ENCODE measurements at regions not wholly inside any gene's neighbourhood (a gene's known extent, or its start where the extent isn't known, plus 50 kb on each side); places are given as distances from the start of the nearest gene placed in this dataset.
"Not testable (repeated sequence)": the region's sequence is repeated elsewhere in the genome, so short reads cannot be mapped to it uniquely, and the experiment has no call there.

DNA sequence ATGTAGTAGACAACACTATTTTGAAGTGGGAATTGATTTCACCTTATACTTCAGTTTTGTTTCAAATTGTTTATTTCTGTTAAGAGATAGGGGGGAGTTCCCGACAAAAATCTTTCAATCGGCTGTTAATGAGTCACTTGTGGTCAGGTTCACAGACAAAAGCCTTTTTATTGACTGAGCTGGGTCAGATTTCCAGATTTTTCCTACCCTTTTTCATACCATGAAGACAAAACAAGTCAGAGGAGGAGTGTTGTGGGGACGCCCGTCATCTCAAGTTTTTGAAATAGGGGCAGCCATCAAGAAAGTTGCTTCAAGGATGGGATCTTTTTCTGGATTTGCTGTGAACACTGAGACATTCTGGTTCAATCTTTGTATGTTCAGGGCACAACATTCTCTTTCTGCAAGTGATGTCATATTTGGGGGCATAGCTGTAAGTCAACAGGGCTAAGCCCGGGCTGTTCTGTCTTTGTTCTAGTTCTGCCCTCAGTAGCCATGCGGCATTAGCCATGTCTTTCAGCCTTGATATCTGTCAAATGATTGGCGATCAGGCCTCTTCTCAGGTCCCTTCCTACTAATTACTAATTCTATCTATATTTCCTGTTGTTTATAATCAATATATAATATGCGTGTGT is 496.0 kb upstream of the MARCKS start:
- no peak for DNase-seq

DNA sequence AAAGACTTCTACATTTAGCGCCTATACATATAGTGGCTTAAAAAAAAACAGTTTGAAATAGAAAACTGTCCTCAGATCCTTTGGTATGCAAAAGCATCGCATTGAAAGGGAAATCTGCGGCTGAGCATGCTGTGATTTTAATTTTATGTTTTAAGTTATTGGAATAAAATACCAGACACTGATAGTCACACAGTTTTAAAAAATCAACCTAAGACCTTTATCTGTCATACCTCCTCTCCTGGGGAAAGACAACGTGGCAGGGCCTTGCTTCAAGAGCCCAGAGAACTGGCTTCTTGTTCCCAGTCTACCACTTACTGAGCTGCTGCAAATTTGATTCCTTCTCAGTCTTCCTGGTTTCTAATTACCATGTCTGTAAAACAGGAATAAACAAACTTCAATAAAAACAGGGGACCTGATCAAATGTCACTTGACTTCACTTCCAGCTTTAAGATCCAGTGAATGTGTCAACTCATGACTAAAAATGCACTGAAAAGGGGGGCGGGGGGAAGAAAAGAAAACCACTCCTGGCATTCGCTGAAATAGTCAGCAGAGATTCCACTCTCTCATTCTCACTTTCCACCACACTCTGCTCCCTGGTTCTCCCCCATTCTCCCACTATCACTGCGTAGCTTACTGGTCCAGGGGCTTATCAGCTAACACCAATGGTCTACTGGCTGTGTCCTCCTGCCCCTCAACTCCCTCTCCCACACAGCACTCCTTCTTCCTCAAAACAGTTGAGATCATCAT is 494.7 kb upstream of the MARCKS start:
- DNase-seq: no peak

DNA sequence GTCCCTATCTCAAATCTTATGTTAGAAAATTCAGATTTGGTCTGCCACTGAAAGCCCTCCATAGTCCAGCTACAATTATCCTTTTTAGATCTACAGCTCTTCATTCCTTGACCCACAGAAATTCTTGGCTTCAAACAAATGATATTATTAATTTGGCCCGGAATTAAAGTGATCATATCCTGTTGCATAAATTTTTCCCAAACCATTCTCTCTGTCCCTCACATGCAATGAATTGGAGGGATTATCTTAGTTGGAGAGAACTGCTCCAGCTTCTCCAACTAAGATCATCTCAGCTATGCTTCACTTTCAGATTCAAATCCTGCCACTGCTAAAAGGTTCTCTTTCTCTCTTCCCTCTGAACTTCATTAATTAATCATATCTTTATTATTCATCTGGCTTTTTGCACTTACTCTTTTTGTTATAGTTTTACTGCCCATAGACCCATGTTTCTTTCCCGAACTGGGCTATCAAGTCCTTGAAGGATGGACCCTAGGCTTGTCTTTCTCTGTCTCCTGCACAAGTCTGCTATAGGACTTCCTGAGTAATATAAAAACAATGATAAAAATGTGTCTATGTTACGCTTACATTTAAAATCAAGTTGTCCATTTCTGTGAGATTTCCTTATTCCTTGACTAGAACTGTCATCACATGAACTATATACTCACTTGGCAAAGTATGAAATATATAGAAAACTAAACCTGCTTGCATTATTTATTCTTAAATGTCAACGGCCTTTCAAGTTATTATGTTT is 493.9 kb upstream of the MARCKS start:
- no peak for DNase-seq

DNA sequence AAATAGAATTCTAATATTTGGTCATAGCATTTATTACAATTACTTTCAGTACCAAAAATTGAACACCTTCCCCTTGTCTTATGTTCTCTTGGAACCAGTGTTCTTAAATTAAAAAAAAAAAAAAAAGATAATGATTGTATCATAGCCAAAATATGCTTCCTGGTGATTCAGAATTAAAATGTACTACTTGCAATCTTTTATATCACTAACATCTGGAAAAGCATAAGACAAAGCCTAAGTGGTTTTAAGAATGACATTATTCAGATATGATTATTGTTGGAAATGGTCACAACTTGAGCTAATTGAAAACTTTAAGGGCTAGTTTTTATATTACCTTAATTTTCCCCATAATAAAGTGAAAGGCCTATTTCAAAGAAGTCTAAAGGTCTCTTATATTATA is 493.3 kb upstream of the MARCKS start:
- no peak for DNase-seq

DNA sequence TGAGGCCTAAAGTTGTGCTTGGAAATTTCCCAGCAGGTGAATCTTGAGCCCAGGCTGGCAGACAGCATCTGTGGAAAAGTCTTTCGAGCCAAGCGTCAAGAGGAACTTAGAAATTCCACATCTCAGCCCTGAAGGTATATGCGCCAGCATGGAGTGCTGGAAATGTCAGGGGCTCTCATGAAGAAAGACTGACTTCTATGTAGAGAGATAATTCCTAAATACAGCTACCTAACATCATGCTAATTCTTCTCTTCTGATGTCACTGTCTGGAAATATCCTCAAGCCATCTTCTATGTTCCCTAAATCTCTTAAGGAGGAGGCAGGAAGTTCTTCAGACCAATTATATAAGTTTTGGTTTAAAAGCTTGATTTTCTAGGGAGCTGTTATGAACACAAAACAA is 492.4 kb upstream of the MARCKS start:
- no peak for DNase-seq

DNA sequence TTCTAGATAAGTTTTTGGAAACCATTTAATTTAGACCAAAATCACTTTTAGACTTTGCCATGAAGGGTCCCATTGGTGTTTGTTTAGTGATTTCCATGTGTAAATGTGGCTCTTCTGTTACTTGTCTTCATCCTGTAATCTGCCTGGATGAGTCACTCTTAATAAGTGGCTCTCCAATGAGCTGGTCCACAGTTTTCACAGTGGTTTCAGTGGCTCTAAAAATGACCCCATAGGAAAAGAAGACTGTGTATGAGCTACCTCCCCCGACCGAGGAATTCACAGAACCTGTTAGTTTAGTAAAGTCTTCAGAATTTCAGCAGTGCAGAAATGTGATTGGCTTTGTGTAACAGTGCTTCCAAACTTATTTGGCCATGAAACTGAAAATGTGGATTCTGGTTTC is 492.0 kb upstream of the MARCKS start:
- DNase-seq: no peak

DNA sequence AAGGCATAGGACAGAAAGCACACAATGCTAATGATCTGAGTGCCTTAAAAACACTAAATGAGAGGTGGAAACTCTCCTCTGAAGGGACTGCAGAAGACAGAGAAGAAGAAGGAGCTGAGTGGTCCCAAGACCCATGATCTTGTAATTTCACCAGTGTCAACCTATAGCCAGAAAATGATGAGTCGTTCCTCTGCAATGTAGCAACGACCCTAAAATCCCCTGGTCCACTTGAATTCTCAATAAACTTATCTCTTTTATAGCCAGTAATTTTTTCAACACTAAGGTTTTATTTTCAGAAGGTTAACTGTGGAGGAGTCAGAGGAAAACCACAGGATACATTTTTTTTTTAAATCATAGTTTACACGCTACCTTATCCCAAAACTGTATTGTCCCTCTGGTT is 490.6 kb upstream of the MARCKS start:
- DNase-seq: no peak

DNA sequence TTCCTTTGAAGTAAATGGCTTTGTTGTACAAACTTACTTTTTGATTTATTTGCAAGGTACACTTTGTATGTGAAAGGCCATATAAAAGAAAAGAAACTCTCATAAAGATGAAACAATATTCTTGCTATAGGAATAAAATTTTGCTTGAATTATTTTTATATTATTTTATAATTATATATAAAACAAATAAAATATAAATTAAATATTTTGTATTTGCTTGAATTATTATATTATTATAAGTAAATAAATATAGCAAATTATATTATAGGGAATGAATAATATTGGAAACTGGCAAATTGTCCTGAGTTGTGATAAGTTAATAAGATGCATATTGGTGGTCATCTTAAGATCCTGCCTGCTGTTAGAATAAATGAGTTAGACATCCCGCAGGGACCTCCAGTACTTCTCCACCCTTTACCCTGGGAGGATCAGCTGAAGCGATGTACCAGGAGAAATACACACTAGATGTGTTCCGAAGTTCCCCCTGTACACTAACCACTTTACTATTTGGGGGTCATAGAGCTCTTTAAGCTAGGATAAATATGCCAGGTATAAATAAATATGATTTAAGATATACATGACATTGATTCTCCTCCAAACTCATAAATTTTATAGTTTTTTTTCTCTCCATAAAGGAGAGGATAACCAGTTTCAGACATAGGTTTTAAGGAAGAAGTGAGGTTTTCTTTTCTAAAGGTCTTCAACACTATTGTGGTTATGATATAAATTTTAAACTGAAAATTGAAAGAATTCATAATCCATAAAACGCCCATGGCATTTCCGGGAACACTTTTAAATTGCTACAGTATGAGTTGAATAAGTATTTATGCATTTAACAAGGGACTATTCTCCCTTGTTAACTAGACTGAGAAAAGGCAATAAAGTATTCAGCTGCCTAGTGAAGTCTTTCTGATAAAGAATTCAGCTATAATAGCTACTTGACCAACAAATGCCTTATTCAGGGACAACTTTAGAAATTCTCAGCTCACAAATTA is 486.3 kb upstream of the MARCKS start:
- DNase-seq: no peak

DNA sequence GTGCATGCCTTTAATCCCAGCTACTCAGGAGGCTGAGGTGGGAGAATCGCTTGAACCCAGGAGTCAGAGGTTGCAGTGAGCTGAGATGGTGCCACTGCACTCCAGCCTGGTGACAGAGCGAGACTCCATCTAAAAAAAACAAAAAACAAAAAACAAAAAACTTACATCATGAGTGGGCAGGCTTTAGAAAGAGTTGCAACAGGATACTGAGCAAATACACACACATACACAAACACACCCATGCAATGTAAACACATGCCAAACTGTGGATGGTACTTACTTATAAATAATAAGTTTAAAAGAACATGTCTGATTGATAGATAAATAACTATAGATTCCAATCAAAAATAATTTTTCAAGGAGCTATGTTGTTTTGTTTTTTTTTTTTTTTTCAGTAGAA is 481.7 kb upstream of the MARCKS start:
- DNase-seq: not testable (repeated sequence)

DNA sequence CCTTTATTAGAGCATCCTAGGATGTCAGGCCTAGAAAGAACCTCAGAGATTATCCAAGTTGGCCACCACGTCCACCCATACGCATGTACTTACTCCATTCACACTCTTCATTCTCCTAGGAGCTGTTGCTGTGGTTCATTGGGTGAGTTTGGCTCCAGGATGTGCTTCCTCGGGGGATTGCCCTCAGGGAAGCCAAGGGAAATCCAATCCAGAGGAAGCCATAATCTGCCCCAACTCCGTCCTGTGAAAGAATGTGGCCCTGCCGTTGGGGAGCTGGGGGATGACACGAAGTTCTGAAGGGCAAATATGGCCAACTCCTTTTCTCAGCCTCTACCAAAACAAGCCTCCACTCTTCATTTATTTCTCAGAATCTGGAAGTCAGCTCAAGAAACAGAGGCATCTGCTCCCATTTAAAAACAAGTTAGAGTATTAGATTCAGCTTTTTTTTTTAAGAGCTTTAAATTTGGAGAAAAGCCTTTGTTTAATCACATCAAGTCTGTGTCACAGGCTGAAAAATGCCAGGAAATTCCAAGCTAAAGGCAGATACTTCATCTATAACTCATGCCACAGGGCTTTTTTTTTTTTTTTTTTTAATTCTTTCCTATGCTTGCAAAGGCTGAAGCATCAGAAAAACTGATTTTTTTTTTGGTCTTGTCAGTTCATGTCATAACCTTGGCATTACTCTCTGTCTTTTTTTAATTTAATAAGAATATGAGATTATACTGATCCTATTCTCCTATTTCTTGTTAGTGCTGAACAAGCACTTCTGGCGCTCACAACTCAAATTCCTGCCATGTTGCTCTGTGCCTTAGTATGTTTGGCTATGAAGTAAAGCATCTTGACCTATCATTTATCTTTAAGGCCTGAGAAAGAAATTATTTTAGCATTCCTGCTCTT is 480.9 kb upstream of the MARCKS start:
- DNase-seq: no peak

DNA sequence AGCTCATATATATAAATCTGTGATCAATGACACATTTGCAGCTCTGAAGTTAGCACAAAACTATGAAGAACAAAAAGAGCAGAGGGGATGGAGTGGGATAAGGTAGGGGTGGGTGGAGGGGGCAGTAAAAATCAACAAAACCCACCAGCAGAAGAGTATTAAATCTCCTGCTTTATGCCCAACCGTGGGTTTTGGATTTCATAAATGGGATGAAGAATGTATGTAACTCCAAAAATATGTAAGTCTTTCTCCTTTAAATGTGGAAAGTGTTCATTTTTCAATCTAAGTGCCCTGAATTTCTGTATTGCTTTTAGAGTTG is 480.3 kb upstream of the MARCKS start:
- DNase-seq: no peak

DNA sequence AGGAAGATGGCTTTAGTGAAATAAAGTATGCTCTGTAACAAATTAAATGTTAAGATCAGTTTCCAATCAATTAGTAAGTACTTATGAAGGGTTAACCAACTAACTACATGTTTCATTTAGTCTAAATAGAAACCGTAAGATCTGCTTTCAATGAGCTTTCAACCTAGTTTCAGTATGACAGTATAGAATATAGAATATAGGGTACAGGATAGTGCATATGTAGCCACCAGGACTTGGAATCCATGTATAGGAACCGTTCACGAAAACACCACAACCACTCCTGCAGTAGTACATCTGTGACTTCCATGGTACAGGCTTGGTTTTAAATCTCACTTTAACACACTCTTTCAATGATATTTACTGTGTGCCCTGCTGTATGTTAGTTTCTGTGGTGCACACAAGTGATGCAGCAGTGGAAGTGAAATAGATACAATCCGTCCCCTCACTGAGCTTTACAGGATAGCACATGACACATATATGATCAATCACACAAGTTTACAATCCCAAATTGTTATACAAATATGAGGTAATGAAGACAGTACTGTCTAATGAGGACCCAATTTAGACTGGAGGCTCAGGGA is 479.7 kb upstream of the MARCKS start:
- no peak for DNase-seq

DNA sequence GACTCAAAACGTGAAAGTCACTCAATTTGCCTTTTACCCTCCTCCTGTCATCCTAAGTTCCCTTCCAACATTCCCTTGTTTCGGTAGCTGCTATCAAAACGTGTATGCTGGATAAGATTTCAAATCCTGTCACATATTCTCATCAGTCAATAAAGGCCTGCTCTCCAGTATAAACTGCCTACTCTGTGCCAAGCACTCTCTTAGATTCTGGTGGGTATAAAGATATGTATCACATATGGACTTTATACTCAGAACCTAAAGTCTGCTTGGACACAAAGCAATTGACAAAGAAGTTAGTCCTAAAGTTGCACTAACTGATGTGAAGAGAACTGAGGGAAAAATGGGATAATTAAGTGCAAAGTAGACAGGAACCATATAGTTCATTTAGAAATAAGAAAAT is 476.6 kb upstream of the MARCKS start:
- no peak for DNase-seq

DNA sequence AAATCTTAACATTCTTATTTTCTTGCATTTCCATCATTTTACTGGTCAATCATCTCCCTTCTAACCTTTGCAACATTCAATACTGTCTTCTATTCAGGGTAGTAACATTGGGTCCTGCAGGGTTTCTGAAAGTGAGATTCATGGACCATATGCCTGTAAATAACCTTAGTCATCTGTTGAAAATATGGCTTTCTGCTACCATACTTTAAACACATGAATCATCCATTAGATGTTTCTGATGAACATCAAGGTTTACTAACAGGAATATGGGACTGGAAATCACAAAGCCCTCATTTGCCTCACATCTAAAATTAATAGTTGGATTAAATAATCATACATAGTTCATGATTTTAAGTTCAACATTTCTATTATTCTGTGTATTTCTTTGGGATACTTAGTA is 475.9 kb upstream of the MARCKS start:
- no peak for DNase-seq

DNA sequence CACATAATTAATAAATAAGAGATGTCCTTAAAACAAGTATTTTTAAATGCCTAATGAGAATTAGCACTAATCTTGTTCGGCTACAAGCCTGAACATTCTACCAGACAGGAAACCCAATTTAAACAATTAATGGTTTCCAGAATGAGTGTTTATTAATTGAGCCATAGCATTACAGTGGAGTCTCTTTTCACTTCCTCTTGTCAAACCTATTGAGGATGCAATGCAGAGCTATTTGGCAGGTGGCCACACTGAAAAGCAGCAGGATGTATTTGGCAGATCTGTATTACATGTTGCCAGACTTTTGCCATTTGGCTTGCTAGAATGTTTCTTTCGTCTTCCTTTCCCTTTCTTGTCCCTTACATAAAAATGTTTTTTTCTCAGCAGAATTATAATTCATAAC is 475.2 kb upstream of the MARCKS start:
- DNase-seq: no peak

DNA sequence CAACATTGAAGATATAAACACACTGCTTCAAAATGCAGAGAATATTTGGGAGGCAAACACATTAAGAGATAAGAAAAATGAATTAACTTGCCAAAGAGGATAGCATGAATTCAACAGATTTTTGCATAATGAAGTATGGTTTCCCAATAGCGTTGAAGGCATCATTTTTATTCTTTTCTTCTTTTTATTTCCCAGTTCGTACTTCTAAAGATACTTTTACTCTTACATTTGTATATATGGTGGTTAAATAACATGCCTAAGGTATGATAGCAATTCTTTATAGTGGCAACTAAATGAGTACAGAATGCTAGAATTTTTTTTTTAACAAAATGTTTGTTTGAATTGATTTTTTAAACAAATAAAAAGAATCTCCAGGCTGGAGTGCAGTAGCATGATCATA is 473.4 kb upstream of the MARCKS start:
- DNase-seq: no peak

DNA sequence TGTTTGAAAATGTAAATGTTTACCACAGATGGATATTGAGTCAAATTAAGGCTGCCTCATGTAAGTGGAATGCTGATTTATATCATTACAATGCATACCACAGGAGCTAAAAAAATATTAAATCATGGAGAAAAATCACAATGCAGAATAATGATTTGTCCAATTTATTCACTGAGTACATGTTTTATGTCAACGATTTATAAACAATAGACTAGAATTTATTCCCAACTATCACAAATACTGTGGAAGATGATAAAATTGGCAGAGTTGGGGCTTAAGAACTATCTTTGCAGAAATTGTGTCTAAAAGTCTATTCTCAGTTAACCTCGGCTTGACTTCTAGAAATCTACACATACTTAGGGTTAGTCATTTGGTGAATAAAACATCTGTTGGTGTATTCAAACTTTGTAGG is 472.1 kb upstream of the MARCKS start:
- no peak for DNase-seq

DNA sequence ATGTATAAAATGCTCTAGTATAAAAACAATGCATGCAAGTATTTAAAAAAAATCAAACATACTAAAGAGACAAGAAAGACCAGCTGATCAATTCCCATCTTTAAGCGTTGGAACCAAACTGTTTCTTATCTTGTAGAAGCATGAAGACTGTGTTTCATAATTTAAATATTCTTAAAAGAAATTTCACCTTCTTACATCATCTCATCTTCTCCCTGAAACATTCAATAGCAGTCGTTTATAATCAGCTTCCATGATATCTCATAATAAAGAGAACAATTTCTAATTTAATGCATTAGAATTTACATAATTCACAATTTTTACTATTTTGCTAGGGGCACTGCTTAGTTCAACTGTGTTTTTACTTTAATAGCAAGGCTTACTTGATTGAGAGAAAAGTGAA is 468.1 kb upstream of the MARCKS start:
- DNase-seq: no peak

DNA sequence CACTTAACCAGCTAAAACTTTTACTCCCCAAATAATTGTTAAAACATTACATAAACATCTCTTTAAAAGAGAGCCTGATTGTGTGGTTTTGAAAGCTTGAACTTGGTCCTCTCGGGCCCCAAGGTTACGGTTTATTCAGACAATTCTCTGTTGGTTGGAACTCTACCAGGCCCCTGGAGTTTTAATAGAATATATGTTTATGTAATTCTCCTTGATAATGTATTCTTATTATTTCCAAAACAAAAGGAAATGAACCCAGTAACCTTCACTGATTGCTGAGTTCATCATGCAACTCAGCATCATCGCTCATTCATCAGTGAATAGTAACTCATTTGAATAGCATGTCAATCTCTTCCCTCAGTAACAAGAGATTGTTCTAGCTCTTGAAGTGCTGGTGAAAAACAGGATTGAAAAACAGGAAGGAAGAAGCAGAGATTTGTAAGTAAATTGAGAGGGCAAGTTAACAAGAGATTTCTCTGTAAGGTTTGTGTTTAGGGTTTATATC is 464.5 kb upstream of the MARCKS start:
- no peak for DNase-seq

DNA sequence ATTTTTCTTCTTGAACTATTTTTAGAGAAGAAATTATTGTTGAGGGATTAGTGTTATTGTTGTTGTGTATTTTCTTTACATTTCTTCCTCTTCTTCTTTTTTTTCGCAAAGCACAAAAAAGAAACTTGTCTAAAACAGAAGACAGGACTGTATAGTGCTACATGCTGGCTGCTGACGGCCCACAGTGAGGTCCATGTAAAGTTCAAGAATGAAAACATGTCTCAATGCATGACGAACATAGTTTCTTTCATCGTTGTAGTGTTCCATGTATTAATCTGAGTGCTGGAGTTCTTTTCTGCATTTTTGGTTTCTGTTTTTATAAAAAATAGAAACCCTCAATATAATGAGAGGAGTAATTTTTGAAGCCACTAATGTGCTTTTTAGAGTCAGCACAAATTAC is 462.9 kb upstream of the MARCKS start:
- DNase-seq: no peak

DNA sequence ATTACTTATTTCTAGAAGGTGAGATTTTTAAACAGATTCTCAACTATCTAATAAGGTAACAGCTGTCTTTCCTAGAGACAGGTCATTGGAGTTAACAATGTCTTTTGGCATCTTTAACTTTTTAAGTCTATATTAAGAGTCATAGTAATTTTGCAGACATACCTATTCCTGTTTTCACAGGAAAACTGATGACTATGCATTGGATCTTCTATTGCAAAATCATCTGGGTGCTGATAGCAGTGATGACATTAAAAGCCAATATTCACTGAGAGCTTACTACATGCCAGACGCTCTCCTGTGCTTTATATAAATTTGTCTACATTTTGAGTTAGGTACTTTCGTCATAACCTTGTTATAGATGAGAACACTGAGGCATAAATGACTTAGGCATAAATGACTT is 462.4 kb upstream of the MARCKS start:
- no peak for DNase-seq
